ENCODE measurements at regions not wholly inside any gene's neighbourhood (a gene's known extent, or its start where the extent isn't known, plus 50 kb on each side); places are given as distances from the start of the nearest gene placed in this dataset.

- TF ChIP-seq CTCF (IDR thresholded peaks at IDR 0.05; ENCODE audit: insufficient read depth, low read length) (no peak), GABPA (IDR thresholded peaks at IDR 0.05; ENCODE audit: low read depth) (no peak), POLR2AphosphoS5 (IDR thresholded peaks at IDR 0.05; ENCODE audit: low read depth) (no peak), REST (IDR thresholded peaks at IDR 0.05; ENCODE audit: insufficient replicate concordance, low read depth) (no peak), SPI1 (IDR thresholded peaks at IDR 0.05; ENCODE audit: borderline replicate concordance, low read depth) (no peak)
Measured at GRCh38 chr7:50957431-50957830, 174.7 kb upstream of the GRB10 start.
